Activated CD4-positive, alpha-beta memory T cell treated with anti-CD3 and anti-CD28 coated beads for 36 hours (primary cell): ENCODE measurements at regions not wholly inside any gene's neighbourhood (a gene's known extent, or its start where the extent isn't known, plus 50 kb on each side); places are given as distances from the start of the nearest gene placed in this dataset.

Experiments
- CTCF ChIA-PET: fragments of 350-600 bp; sonication (Branson Sonifier 250); formaldehyde crosslinking; loops from one replicate; lab custom pipeline; 2021; ENCODE audit warnings: antibody characterized with exemption, inconsistent platforms; lab: Charles Lee
- POLR2A ChIA-PET: fragments of 350-600 bp; sonication (Branson Sonifier 250); formaldehyde crosslinking; loops from one replicate; lab custom pipeline; 2021; ENCODE audit warnings: antibody characterized with exemption; lab: Charles Lee
- DNase-seq: peaks from one replicate; pipeline ENCODE4 v3.0.0-alpha.2; 2020
- H3K27ac Mint-ChIP-seq: one replicate; pipeline ENCODE4 v1.8.0; 2021; ENCODE audit warnings: mixed read lengths
- H3K27me3 Mint-ChIP-seq: one replicate; pipeline ENCODE4 v1.8.0; 2021; ENCODE audit warnings: mixed read lengths
- H3K36me3 Mint-ChIP-seq: one replicate; pipeline ENCODE4 v1.8.0; 2021; ENCODE audit warnings: mixed read lengths
- H3K4me1 Mint-ChIP-seq: one replicate; pipeline ENCODE4 v1.8.0; 2021; ENCODE audit warnings: low read depth, mixed read lengths
- H3K4me3 Mint-ChIP-seq: one replicate; pipeline ENCODE4 v1.8.0; 2021; ENCODE audit warnings: mild to moderate bottlenecking, mixed read lengths
- H3K9me3 Mint-ChIP-seq: one replicate; pipeline ENCODE4 v1.8.0; 2021; ENCODE audit warnings: mixed read lengths
- intact Hi-C: fragments of 100-400 bp; cut with micrococcal nuclease; formaldehyde crosslinking; loops from one replicate; pipeline ENCODE4 v1.15.1; 2023

GRCh38 chr2:10220902-10221391 is 81.8 kb upstream of the HPCAL1 start:
- H3K27ac Mint-ChIP-seq: no peak overlapping the region
- no peaks in the 10 kb centered on the region for H3K36me3 Mint-ChIP-seq
- H3K4me1 Mint-ChIP-seq: no peaks in the 10 kb centered on the region
- DNase-seq: no peak
- no peaks in the 10 kb centered on the region for H3K9me3 Mint-ChIP-seq
- ChIA-PET POLR2A (no interaction called here), CTCF (no interaction called here)
- H3K27me3 Mint-ChIP-seq: no peaks in the 10 kb centered on the region
- intact Hi-C loops: no loop called here
- H3K4me3 Mint-ChIP-seq: no peak overlapping the region

- ChIA-PET POLR2A (no interaction called here), CTCF (no interaction called here)
- DNase-seq: no peak
- Mint-ChIP-seq H3K36me3 (no peaks in the 10 kb centered on the region), H3K9me3 (no peaks in the 10 kb centered on the region), H3K4me3 (no peak overlapping the region), H3K27ac (no peak overlapping the region), H3K4me1 (no peaks in the 10 kb centered on the region), H3K27me3 (no peaks in the 10 kb centered on the region)
- intact Hi-C loops: no loop called here
Observed at GRCh38 chr2:10221443-10221842, 81.3 kb upstream of the HPCAL1 start.

DNA sequence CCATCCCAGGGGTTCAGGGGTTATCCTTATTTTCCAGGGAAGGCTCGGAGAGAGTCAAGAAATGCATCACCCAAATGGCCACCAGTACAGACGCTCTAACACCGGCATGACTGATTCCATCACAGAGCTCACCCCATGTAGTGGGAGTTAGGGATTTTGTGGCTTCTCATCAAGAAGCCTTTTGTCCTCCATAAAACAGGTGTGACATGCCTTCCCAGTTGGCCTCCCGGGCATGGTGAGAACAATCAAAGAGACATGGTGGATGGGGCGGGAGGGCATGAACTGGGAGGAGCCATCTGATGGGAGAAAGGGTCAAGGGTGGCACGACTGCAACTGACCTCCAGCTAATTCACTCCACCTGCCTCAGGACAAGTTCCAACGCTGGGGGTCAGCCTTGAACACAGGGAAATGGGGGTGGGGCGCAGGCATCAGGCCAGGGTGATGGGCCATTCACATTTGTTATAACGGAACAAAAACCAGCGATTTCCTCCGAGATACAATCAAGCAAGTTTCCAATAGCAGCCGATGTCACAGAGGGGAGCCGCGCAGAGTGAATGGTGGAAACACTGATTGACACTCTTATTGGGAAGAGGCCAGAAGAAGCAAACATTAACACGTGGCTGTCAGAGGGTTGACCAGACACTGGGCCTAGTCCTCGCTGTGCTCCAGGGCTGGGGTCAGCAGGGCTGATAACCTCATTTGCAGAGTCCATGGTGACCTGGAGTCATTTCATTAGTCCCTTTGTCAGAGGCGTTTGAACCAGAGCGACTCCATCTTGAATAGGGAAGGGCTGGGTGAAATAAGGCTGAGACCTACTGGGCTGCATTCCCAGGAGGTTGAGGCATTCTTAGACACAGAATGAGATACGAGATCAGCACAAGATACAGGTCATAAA is 80.5 kb upstream of the HPCAL1 start:
- POLR2A ChIA-PET: no interaction called here
- Mint-ChIP-seq H3K27ac (no peak overlapping the region), H3K9me3 (no peaks in the 10 kb centered on the region), H3K27me3 (no peaks in the 10 kb centered on the region), H3K4me1 (no peaks in the 10 kb centered on the region), H3K36me3 (no peaks in the 10 kb centered on the region), H3K4me3 (no peak overlapping the region)
- CTCF ChIA-PET: no interaction called here
- DNase-seq: no peak
- intact Hi-C loops: no loop called here

- intact Hi-C loops: no loop called here
- POLR2A ChIA-PET: no interaction called here
- Mint-ChIP-seq H3K4me3 (no peak overlapping the region), H3K4me1 (no peaks in the 10 kb centered on the region), H3K27me3 (no peaks in the 10 kb centered on the region), H3K9me3 (no peaks in the 10 kb centered on the region), H3K27ac (no peak overlapping the region), H3K36me3 (no peaks in the 10 kb centered on the region)
- CTCF ChIA-PET: no interaction called here
- no peak for DNase-seq
Observed at GRCh38 chr2:10223471-10223870, 79.2 kb upstream of the HPCAL1 start.

- Mint-ChIP-seq H3K36me3 (no peaks in the 10 kb centered on the region), H3K4me3 (no peak overlapping the region), H3K9me3 (no peaks in the 10 kb centered on the region), H3K4me1 (no peaks in the 10 kb centered on the region), H3K27me3 (no peaks in the 10 kb centered on the region), H3K27ac (no peak overlapping the region)
- ChIA-PET POLR2A (no interaction called here), CTCF (no interaction called here)
- DNase-seq: no peak
- intact Hi-C loops: no loop called here
Observed at GRCh38 chr2:10223932-10224720, 78.6 kb upstream of the HPCAL1 start.

GRCh38 chr2:10224734-10225133 is 78.0 kb upstream of the HPCAL1 start:
- ChIA-PET POLR2A (no interaction called here), CTCF (no interaction called here)
- Mint-ChIP-seq H3K4me3 (no peak overlapping the region), H3K27me3 (no peaks in the 10 kb centered on the region), H3K36me3 (no peaks in the 10 kb centered on the region), H3K9me3 (no peaks in the 10 kb centered on the region), H3K4me1 (no peaks in the 10 kb centered on the region), H3K27ac (no peak overlapping the region)
- DNase-seq: no peak
- intact Hi-C loops: no loop called here

DNA sequence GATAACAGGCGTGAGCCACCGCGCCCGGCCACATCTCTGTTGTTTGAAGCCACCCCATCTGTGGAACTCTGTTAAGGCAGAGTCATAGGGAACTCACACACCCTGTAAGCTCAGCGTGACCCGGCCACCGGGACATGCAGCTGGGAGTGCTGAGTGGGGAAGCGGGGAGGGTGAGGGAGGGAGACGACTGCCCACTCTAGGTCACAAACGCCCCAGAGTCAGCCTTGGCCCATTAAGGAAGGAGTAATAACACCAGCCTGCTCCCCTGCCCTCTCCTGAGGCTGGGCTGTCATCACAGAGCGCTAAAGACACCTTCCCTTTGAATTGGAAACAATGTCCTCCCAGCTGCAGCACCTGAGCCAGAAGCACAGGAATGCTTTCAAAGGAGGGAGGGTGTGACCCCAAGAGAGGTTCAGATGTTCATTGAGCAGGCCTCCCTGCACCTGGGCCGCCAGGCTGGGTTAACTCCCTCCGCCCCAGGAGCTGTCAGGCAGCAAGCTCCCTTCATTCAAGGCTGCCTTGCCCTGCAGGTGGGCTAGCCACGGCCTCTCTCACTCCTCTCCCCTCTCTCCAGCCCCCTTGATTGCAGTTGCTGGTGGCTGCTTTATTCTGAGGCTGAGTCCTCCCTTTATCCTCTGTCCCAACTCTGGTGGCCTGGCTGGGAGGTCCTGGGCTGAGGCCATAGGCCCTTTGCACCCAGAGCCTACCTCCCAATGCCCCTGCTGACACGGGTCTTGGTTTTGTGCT is 77.2 kb upstream of the HPCAL1 start:
- no peaks in the 10 kb centered on the region for H3K9me3 Mint-ChIP-seq
- no peak for DNase-seq
- ChIA-PET POLR2A (no interaction called here), CTCF (interaction anchor here (0.6 to 1.2 kb wide), 2 partner anchors 210 to 832 kb away, joined by 3 to 7 read pairs; no protein-coding TSS in a partner anchor)
- H3K27me3 Mint-ChIP-seq: no peaks in the 10 kb centered on the region
- no peaks in the 10 kb centered on the region for H3K36me3 Mint-ChIP-seq
- no peaks in the 10 kb centered on the region for H3K4me1 Mint-ChIP-seq
- intact Hi-C loops: no loop called here
- H3K27ac Mint-ChIP-seq: no peak overlapping the region
- no peak overlapping the region for H3K4me3 Mint-ChIP-seq

GRCh38 chr2:10226038-10226724 is 76.5 kb upstream of the HPCAL1 start:
- Mint-ChIP-seq H3K36me3 (no peaks in the 10 kb centered on the region), H3K4me1 (no peaks in the 10 kb centered on the region), H3K9me3 (no peaks in the 10 kb centered on the region), H3K27ac (no peak overlapping the region), H3K4me3 (no peak overlapping the region), H3K27me3 (no peaks in the 10 kb centered on the region)
- ChIA-PET CTCF (interaction anchor here (1.2 kb wide), 1 partner anchor 209 kb away, joined by 7 read pairs; no protein-coding TSS in a partner anchor), POLR2A (no interaction called here)
- intact Hi-C loops: no loop called here
- DNase-seq: no peak

- intact Hi-C loops: no loop called here
- no peak overlapping the region for H3K27ac Mint-ChIP-seq
- H3K27me3 Mint-ChIP-seq: no peaks in the 10 kb centered on the region
- H3K4me1 Mint-ChIP-seq: peaks cover 8% of the 10 kb centered on the region
- POLR2A ChIA-PET: no interaction called here
- H3K9me3 Mint-ChIP-seq: peaks cover 6% of the 10 kb centered on the region
- CTCF ChIA-PET: interaction anchor here (0.6 to 2.1 kb wide), 2 partner anchors 31 to 157 kb away, joined by 3 to 9 read pairs; no protein-coding TSS in a partner anchor
- H3K36me3 Mint-ChIP-seq: no peaks in the 10 kb centered on the region
- DNase-seq: no peak
- H3K4me3 Mint-ChIP-seq: no peak overlapping the region
Observed at GRCh38 chr2:10228611-10229365, 73.9 kb upstream of the HPCAL1 start.

DNA sequence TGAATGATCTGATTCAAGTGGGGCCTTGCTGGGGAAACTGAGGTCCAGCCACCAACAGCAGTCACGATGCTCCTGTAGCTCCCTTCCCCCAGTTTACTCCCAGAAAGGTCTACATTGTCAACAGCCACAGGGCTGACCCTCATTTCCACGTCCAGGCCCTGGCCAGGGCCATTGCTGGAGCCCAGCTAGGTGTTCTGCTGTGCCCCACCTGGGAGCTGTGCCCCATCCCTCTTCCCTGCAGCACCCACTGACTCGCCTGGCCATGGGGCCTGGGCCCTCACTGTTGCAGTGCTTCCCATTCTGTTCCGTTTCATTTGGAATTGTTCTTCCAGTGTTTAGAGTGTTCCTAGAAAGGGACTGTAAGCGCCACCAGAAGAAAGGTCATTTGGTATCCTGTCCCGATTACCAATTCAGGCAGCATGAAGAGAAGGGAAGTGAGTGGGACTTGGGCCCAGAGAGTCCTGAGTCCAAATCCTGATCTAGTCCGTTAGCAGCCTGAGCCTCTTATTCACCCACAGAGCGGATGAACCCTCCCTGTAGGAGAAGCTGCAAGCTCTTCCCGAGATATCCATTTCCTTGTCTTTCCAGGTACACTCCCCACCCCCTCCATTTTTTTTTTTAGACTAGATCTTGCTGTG is 73.1 kb upstream of the HPCAL1 start:
- ChIA-PET POLR2A (no interaction called here), CTCF (interaction anchor here (2.1 to 2.8 kb wide), 2 partner anchors 158 to 206 kb away, joined by 8 to 9 read pairs; no protein-coding TSS in a partner anchor)
- H3K27me3 Mint-ChIP-seq: no peaks in the 10 kb centered on the region
- no peak for DNase-seq
- H3K36me3 Mint-ChIP-seq: no peaks in the 10 kb centered on the region
- H3K9me3 Mint-ChIP-seq: peaks cover 6% of the 10 kb centered on the region
- intact Hi-C loops: no loop called here
- H3K27ac Mint-ChIP-seq: no peak overlapping the region
- peaks cover 8% of the 10 kb centered on the region for H3K4me1 Mint-ChIP-seq
- H3K4me3 Mint-ChIP-seq: no peak overlapping the region
